Fibroblast of skin of back (primary cell): ENCODE measurements at regions not wholly inside any gene's neighbourhood (a gene's known extent, or its start where the extent isn't known, plus 50 kb on each side); places are given as distances from the start of the nearest gene placed in this dataset.

Experiments used
- DNase-seq: peaks from one replicate; pipeline ENCODE4 v3.0.0-alpha.2; 2013

- DNase-seq = no peak
These were observed 631.0 kb downstream of the SQOR start for GRCh38 chr15:46265664-46266347.

- no peak for DNase-seq
These were observed 631.8 kb downstream of the SQOR start for GRCh38 chr15:46266661-46267060.

DNA sequence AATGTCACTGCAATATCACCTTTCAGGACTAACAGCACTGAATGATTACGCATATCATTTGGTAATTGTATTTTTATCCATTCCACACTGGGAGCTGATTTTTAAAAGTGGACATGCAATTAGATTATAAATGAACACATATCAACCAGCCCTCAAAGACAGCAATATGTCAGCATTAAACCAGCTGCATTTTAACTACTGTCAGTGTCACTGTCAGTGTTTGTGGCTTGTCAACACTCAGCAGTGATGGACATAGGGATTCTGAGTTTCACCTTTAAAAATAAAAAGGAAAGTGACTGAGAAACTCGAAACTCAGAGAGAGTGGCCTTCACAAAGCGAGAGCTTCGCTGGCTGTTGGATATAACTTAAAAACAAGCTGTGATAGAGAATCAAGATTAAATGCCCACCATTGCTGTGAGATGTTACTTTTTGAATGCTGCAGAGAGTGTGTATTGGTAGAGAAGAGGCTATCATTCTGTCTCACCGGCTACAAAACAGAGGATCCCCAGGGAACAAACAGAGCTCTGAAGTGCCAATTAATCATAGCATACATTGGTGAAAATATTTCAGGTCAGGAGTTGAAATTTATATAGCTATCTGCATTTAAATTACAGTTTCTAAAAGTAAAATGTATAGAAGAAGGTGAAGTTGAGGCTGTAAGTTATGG is 635.8 kb downstream of the SQOR start:
- DNase-seq = no peak

- DNase-seq = no peak
These were observed 640.9 kb downstream of the SQOR start for GRCh38 chr15:46275701-46276100.

DNA sequence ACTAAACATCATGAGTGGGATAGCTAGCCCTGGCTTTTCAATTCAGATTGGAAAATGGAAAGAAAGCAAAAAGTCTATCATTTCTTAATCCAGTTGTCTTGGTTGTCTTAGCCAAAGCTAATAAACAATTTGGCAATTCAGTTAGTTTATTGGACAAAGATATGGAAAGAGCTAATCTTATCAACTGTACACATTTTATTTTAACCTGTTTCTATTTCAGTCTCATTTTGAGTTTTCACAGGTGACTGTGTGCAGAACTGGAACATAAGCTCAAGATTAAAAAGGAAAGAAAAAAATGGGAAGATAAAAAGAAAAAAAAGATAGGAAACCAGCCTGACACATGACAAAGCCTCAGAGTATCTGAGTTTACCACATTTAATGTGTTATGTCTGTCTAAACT is 642.6 kb downstream of the SQOR start:
- DNase-seq = no peak

GRCh38 chr15:46278062-46278461 is 643.2 kb downstream of the SQOR start:
- no peak for DNase-seq

DNA sequence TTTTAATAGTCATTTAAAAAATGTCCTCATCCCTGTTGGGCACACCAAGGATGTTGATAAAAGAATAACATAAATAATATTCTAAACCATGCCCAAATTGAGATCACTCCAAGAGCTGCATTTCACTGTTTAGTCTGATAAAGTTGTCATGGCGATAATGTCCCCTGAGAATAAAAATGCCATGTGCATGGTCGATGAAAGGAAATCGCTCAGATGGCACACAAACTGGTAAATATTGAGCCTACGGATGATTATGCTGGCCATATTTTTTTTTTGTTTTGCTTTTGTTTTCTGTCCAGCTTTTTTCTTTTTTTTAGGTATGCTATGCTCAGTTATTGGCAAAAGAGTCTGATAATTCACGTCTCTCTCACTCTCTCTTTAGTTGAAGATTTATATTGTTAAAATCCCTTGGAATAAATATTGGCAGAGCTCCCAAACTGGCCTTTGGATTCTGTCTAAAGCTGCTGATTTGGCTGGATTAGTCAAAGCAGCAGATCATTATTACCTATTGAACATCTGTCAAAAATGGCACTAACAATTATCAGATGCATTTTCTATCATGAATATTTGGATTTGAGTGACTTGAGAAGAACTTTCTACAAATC is 643.8 kb downstream of the SQOR start:
- no peak for DNase-seq

GRCh38 chr15:46280762-46281542 is 646.1 kb downstream of the SQOR start:
- DNase-seq = no peak

GRCh38 chr15:46293550-46293949 is 658.7 kb downstream of the SQOR start:
- no peak for DNase-seq

DNA sequence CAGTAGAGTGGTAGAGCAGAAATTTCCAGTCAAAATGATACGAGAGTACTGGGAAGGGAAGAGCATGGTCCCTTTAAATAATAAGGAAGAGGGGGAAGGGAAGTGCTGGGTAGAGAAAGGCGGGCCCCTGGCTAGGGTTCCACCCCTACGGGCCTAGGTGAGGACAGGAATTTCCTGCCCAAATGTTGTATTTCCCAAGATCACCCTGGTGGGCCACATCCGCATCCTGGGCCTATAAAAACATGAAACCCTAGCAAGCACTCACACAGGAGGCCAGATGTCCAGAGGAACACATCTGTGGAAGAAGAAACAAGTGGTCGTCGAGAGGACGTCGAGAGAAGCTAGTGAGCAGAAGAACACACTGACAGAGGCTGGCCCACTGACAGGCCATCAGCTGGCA is 661.2 kb downstream of the SQOR start:
- DNase-seq = no peak

DNA sequence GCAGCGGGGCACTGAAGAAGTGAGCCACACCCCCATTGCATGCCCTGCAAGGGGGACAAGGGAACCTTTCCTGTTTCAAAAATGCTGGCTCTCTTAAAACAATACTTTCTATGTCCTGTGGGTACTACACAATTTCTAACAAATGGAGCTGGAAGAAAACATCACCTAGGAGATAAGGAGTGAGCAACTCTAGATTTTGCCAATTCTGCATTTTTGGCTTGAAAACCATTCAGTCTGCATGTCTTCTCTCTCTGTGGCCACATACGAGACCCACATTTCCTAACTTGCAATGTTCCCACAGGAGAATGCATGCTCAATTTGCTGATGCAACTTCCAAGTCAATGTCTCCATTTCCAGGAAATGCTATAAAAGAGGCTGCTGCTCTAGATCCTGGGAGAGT is 662.0 kb downstream of the SQOR start:
- DNase-seq = no peak

DNA sequence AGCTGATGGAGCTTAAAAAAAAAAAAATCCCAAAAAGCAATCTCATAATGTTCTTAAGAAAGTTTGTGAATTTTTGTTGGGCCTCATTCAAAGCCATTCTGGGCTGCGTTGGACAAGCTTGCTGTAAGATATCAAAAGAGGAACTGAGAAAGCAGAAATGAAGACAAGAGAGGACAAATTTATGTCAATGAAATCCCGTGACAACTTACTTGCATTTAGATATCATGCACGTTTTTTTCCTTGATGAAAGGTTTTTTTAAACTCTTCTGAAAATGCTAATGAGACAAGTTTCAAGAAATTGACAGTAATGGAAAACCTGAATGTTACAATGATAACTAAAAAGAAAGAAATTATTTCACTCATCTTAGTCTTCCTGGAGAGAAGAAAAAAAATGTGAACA is 662.9 kb downstream of the SQOR start:
- no peak for DNase-seq

DNA sequence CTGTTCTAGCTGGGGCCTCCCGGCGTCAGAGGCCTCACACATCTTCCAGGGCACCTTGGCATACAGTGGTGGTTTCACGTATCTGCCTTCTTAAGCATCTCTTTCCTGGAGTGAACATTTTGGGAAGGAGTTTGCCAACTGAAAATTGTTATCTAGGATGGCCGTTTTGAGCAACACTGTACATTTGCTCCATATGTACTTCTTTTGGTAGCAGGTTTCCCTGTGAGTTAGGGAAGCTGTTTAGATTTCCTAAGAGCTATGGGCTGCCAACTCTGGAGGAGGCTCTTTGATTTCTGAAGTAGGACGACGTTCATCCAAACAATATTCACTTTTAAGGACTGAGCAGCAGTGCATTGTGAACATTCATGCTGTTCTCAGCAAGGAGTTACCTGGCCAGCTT is 665.9 kb downstream of the SQOR start:
- DNase-seq = no peak

DNA sequence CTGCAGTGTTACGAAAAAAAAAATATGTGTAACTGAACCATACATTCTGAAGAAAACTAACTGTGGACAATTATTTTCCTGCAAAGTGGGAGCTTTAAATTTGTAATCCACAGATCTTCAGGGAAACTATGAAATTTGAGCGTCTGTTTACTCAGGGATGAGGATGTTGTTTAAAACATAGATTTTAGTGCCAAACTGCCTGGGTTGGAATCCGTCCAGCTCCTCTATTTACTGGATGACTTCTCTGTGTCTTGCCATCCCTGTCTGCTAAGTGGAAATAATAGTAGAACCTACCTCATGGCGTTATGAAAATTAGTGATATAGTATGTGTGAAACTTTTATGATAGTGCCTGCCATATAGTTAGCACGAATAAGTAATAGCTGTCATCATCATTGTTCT is 666.5 kb downstream of the SQOR start:
- no peak for DNase-seq

GRCh38 chr15:46301826-46302225 is 667.0 kb downstream of the SQOR start:
- DNase-seq = no peak

GRCh38 chr15:46304321-46304720 is 669.5 kb downstream of the SQOR start:
- peak; percentile 1 for DNase-seq

GRCh38 chr15:46307746-46308145 is 672.9 kb downstream of the SQOR start:
- DNase-seq = no peak

GRCh38 chr15:46309914-46310313 is 675.1 kb downstream of the SQOR start:
- no peak for DNase-seq

- DNase-seq = peak; percentile 60
These were observed 677.4 kb downstream of the SQOR start for GRCh38 chr15:46312133-46312740.

- DNase-seq = no peak
These were observed 680.6 kb downstream of the SQOR start for GRCh38 chr15:46315434-46315833.

- DNase-seq = no peak
These were observed 681.2 kb downstream of the SQOR start for GRCh38 chr15:46316024-46316423.

- no peak for DNase-seq
These were observed 682.2 kb downstream of the SQOR start for GRCh38 chr15:46317029-46317428.

GRCh38 chr15:46322753-46323152 is 687.9 kb downstream of the SQOR start:
- DNase-seq = no peak
